Mucosa of gallbladder (tissue), 1 donor: ENCODE measurements at regions not wholly inside any gene's neighbourhood (a gene's known extent, or its start where the extent isn't known, plus 50 kb on each side); places are given as distances from the start of the nearest gene placed in this dataset.
A peak's percentile ranks its signal among the peaks of the same experiment; 100 is the strongest.

ENCODE experiments used
- DNase-seq: peaks from one replicate; pipeline ENCODE4 v3.0.0-alpha.2; 2020; ENCODE audit warnings: low spot score
- donor health status: DM: no; HTN: no; CAD: no.

GRCh38 chr2:122414902-122415301 lies 659.5 kb downstream of the TSN start:
- DNase-seq, result no peak

- no peak for DNase-seq
Measured at GRCh38 chr2:122417114-122417513, 661.7 kb downstream of the TSN start.

GRCh38 chr2:122421775-122422174 lies 666.3 kb downstream of the TSN start:
- DNase-seq, result no peak

- no peak for DNase-seq
Measured at GRCh38 chr2:122422384-122422991, 667.0 kb downstream of the TSN start.

- DNase-seq, result no peak
Measured at GRCh38 chr2:122423934-122424333, 668.5 kb downstream of the TSN start.

GRCh38 chr2:122433123-122433754 lies 677.8 kb downstream of the TSN start:
- DNase-seq, result peak; percentile 41

GRCh38 chr2:122445003-122445402 lies 689.6 kb downstream of the TSN start:
- no peak for DNase-seq

GRCh38 chr2:122446761-122447160 lies 691.3 kb downstream of the TSN start:
- DNase-seq, result no peak

- DNase-seq, result no peak
Measured at GRCh38 chr2:122447237-122447636, 691.8 kb downstream of the TSN start.

- no peak for DNase-seq
Measured at GRCh38 chr2:122451040-122451439, 695.6 kb downstream of the TSN start.

GRCh38 chr2:122451697-122452096 lies 696.2 kb downstream of the TSN start:
- no peak for DNase-seq

- no peak for DNase-seq
Measured at GRCh38 chr2:122469147-122469546, 713.7 kb downstream of the TSN start.

- no peak for DNase-seq
Measured at GRCh38 chr2:122471753-122472152, 716.3 kb downstream of the TSN start.

- DNase-seq, result no peak
Measured at GRCh38 chr2:122478117-122478516, 722.7 kb downstream of the TSN start.

- DNase-seq, result no peak
Measured at GRCh38 chr2:122478771-122479170, 723.3 kb downstream of the TSN start.

GRCh38 chr2:122480501-122481243 lies 725.2 kb downstream of the TSN start:
- no peak for DNase-seq

- no peak for DNase-seq
Measured at GRCh38 chr2:122481244-122481622, 725.8 kb downstream of the TSN start.

- DNase-seq, result no peak
Measured at GRCh38 chr2:122481717-122482116, 726.3 kb downstream of the TSN start.

- DNase-seq, result no peak
Measured at GRCh38 chr2:122486086-122486485, 730.6 kb downstream of the TSN start.

- DNase-seq, result no peak
Measured at GRCh38 chr2:122486705-122487415, 731.4 kb downstream of the TSN start.

GRCh38 chr2:122491011-122491410 lies 735.6 kb downstream of the TSN start:
- no peak for DNase-seq

- no peak for DNase-seq
Measured at GRCh38 chr2:122500316-122501105, 745.1 kb downstream of the TSN start.
